ENCODE measurements at regions not wholly inside any gene's neighbourhood (a gene's known extent, or its start where the extent isn't known, plus 50 kb on each side); places are given as distances from the start of the nearest gene placed in this dataset.

- DNase-seq (ENCODE audit: low read depth) = no peak
- no peak for TF ChIP-seq CTCF (conservative IDR thresholded peaks at IDR 0.05; ENCODE audit: low read depth, low read length)
- H3K4me3 ChIP-seq (ENCODE audit: low read depth, low read length) = no peak overlapping the region
Observed at GRCh38 chr13:105220063-105220462, 1315.4 kb downstream of the EFNB2 start.

- DNase-seq (ENCODE audit: low read depth) = no peak
- TF ChIP-seq CTCF (conservative IDR thresholded peaks at IDR 0.05; ENCODE audit: low read depth, low read length) = no peak
- no peak overlapping the region for H3K4me3 ChIP-seq (ENCODE audit: low read depth, low read length)
Observed at GRCh38 chr13:105219651-105220050, 1315.8 kb downstream of the EFNB2 start.

GRCh38 chr13:105213512-105213911, 1322.0 kb downstream of the EFNB2 start:
- no peak for DNase-seq (ENCODE audit: low read depth)
- no peak overlapping the region for H3K4me3 ChIP-seq (ENCODE audit: low read depth, low read length)
- TF ChIP-seq CTCF (conservative IDR thresholded peaks at IDR 0.05; ENCODE audit: low read depth, low read length) = no peak

- no peak for DNase-seq (ENCODE audit: low read depth)
- no peak overlapping the region for H3K4me3 ChIP-seq (ENCODE audit: low read depth, low read length)
- peak; percentile 15 for TF ChIP-seq CTCF (conservative IDR thresholded peaks at IDR 0.05; ENCODE audit: low read depth, low read length)
Observed at GRCh38 chr13:105207572-105208293, 1327.7 kb downstream of the EFNB2 start.

GRCh38 chr13:105202354-105202753, 1333.1 kb downstream of the EFNB2 start:
- no peak overlapping the region for H3K4me3 ChIP-seq (ENCODE audit: low read depth, low read length)
- peak; percentile 29 for DNase-seq (ENCODE audit: low read depth)
- TF ChIP-seq CTCF (conservative IDR thresholded peaks at IDR 0.05; ENCODE audit: low read depth, low read length) = peak; percentile 82

- no peak for TF ChIP-seq CTCF (conservative IDR thresholded peaks at IDR 0.05; ENCODE audit: low read depth, low read length)
- no peak for DNase-seq (ENCODE audit: low read depth)
- H3K4me3 ChIP-seq (ENCODE audit: low read depth, low read length) = no peak overlapping the region
Observed at GRCh38 chr13:105201351-105201750, 1334.1 kb downstream of the EFNB2 start.

GRCh38 chr13:105200181-105200580, 1335.3 kb downstream of the EFNB2 start:
- H3K4me3 ChIP-seq (ENCODE audit: low read depth, low read length) = no peak overlapping the region
- DNase-seq (ENCODE audit: low read depth) = no peak
- TF ChIP-seq CTCF (conservative IDR thresholded peaks at IDR 0.05; ENCODE audit: low read depth, low read length) = no peak
